Neural cell (in vitro differentiated cells): ENCODE measurements at regions not wholly inside any gene's neighbourhood (a gene's known extent, or its start where the extent isn't known, plus 50 kb on each side); places are given as distances from the start of the nearest gene placed in this dataset.

Experiments
- H2AFZ ChIP-seq: fragments of 200-600, 300-800 bp; sonication (generic), shearing (Covaris generic); 2 replicates; pipeline ENCODE4 v1.6.0; 2014; ENCODE audit warnings: low read depth, mild to moderate bottlenecking, antibody characterized with exemption, low read length, moderate library complexity
- H3F3A ChIP-seq: fragments of 200-600 bp; shearing (Covaris generic); 2 replicates; pipeline ENCODE4 v1.6.1; 2016; ENCODE audit warnings: mild to moderate bottlenecking, moderate library complexity, mixed read lengths, antibody characterized with exemption, low read length; ENCODE audit not compliant: insufficient read depth, poor library complexity, severe bottlenecking
- H3K27ac ChIP-seq: fragments of 200-600, 300-800 bp; sonication (generic), shearing (Covaris generic); 2 replicates; pipeline ENCODE4 v1.5.1; 2014; ENCODE audit warnings: mild to moderate bottlenecking, low read length, moderate library complexity
- H3K27me3 ChIP-seq: fragments of 300-800, 200-600 bp; sonication (generic), shearing (Covaris generic); 2 replicates; pipeline ENCODE4 v1.6.0; 2014; ENCODE audit warnings: mild to moderate bottlenecking, low read depth, low read length, moderate library complexity; ENCODE audit not compliant: insufficient read depth
- H3K36me3 ChIP-seq: fragments of 300-800, 200-600 bp; sonication (generic), shearing (Covaris generic); 2 replicates; pipeline ENCODE4 v1.5.1; 2014; ENCODE audit warnings: mild to moderate bottlenecking, antibody characterized with exemption, low read length, moderate library complexity; ENCODE audit not compliant: insufficient read depth
- H3K4me2 ChIP-seq: fragments of 300-800, 200-600 bp; sonication (generic), shearing (Covaris generic); 2 replicates; pipeline ENCODE4 v1.6.0; 2014; ENCODE audit warnings: mild to moderate bottlenecking, low read length
- H3K4me3 ChIP-seq: fragments of 300-800, 200-600 bp; sonication (generic), shearing (Covaris generic); 2 replicates; pipeline ENCODE4 v1.5.1; 2014; ENCODE audit warnings: mild to moderate bottlenecking, low read length, moderate library complexity
- H3K79me2 ChIP-seq: fragments of 200-600 bp; shearing (Covaris generic); replicated peaks from 2 replicates; pipeline ENCODE4 v1.6.0; 2014; ENCODE audit warnings: mild to moderate bottlenecking, low read length, moderate library complexity; ENCODE audit not compliant: insufficient read depth
- H3K9ac ChIP-seq: fragments of 300-800, 200-600 bp; sonication (generic), shearing (Covaris generic); 2 replicates; pipeline ENCODE4 v1.6.1; 2016; ENCODE audit warnings: mild to moderate bottlenecking, low read length, mixed read lengths
- H3K9me2 ChIP-seq: fragments of 200-600 bp; shearing (Covaris generic); 2 replicates; pipeline ENCODE4 v1.6.1; 2016; ENCODE audit warnings: mild to moderate bottlenecking, low read length, mixed read lengths; ENCODE audit not compliant: insufficient read depth
- H3K9me3 ChIP-seq: fragments of 200-600, 300-800 bp; sonication (generic), shearing (Covaris generic); 2 replicates; pipeline ENCODE4 v1.6.1; 2016; ENCODE audit warnings: mild to moderate bottlenecking, mixed run types, low read length, moderate library complexity, mixed read lengths
- H4K20me1 ChIP-seq: fragments of 200-600 bp; shearing (Covaris generic); 2 replicates; pipeline ENCODE4 v1.6.1; 2016; ENCODE audit warnings: mild to moderate bottlenecking, mixed run types; ENCODE audit not compliant: insufficient read depth
- CTCF ChIP-seq: fragments of 450-650 bp; IDR thresholded peaks from 2 replicates; pipeline ENCODE4 v1.5.1; 2014; ENCODE audit warnings: antibody characterized with exemption, mild to moderate bottlenecking, moderate library complexity; ENCODE audit not compliant: poor library complexity, severe bottlenecking
- EP300 ChIP-seq: fragments of 450-650 bp; conservative IDR thresholded peaks from 2 replicates; pipeline ENCODE4 v1.6.1; 2014; ENCODE audit warnings: antibody characterized with exemption, mild to moderate bottlenecking, moderate library complexity; ENCODE audit not compliant: poor library complexity, severe bottlenecking
- EZH2 ChIP-seq: fragments of 200-600, 300-800 bp; shearing (Covaris generic), sonication (generic); IDR thresholded peaks from 2 replicates; pipeline ENCODE4 v1.6.1; 2014; ENCODE audit warnings: antibody characterized with exemption, low read length, borderline replicate concordance, mild to moderate bottlenecking; ENCODE audit not compliant: insufficient read depth, poor library complexity, severe bottlenecking
- MXI1 ChIP-seq: fragments of 450-650 bp; conservative IDR thresholded peaks from 2 replicates; pipeline ENCODE4 v1.6.1; 2014; ENCODE audit warnings: antibody characterized with exemption, mild to moderate bottlenecking; ENCODE audit not compliant: poor library complexity, severe bottlenecking
- POLR2AphosphoS5 ChIP-seq: IDR thresholded peaks from 2 replicates; pipeline ENCODE4 v1.6.1; 2012
- RAD21 ChIP-seq: fragments of 450-650 bp; conservative IDR thresholded peaks from 2 replicates; pipeline ENCODE4 v1.6.1; 2014; ENCODE audit warnings: antibody characterized with exemption, mild to moderate bottlenecking, moderate library complexity
- REST ChIP-seq: IDR thresholded peaks from 2 replicates; pipeline ENCODE4 v1.6.1; 2012; ENCODE audit warnings: borderline replicate concordance
- SMC3 ChIP-seq: fragments of 450-650 bp; conservative IDR thresholded peaks from 2 replicates; pipeline ENCODE4 v1.6.1; 2014; ENCODE audit warnings: antibody characterized with exemption, mild to moderate bottlenecking, moderate library complexity; ENCODE audit not compliant: poor library complexity
- TAF1 ChIP-seq: IDR thresholded peaks from 2 replicates; pipeline ENCODE4 v1.6.1; 2012; ENCODE audit warnings: low read depth

- Histone ChIP-seq H3K9me3 (no peaks in the 10 kb centered on the region), H3K27ac (no peak overlapping the region), H3F3A (no peaks in the 10 kb centered on the region), H4K20me1 (no peaks in the 10 kb centered on the region), H3K27me3 (no peaks in the 10 kb centered on the region), H3K9me2 (no peaks in the 10 kb centered on the region), H3K4me2 (no peak overlapping the region), H3K9ac (no peak overlapping the region), H3K4me3 (no peak overlapping the region), H3K79me2 (no peaks in the 10 kb centered on the region), H2AFZ (no peak overlapping the region), H3K36me3 (no peaks in the 10 kb centered on the region)
- no peak for TF ChIP-seq RAD21
Measured at GRCh38 chr9:73470766-73471165, 319.1 kb downstream of the ANXA1 start.

GRCh38 chr9:73474002-73474600 lies 322.4 kb downstream of the ANXA1 start:
- no peaks in the 10 kb centered on the region for H3K79me2 ChIP-seq
- no peak overlapping the region for H2AFZ ChIP-seq
- TF ChIP-seq CTCF (no peak), SMC3 (no peak), TAF1 (no peak), POLR2AphosphoS5 (no peak), RAD21 (no peak), MXI1 (no peak), EZH2 (no peak), REST (no peak), EP300 (no peak)
- H3K36me3 ChIP-seq = no peaks in the 10 kb centered on the region
- no peak overlapping the region for H3K27ac ChIP-seq
- H3K9me2 ChIP-seq = no peaks in the 10 kb centered on the region
- H3K27me3 ChIP-seq = no peaks in the 10 kb centered on the region
- no peak overlapping the region for H3K4me2 ChIP-seq
- H3K4me3 ChIP-seq = no peak overlapping the region
- no peaks in the 10 kb centered on the region for H3K9me3 ChIP-seq
- H3F3A ChIP-seq = no peaks in the 10 kb centered on the region
- H4K20me1 ChIP-seq = no peaks in the 10 kb centered on the region
- H3K9ac ChIP-seq = no peak overlapping the region

- Histone ChIP-seq H3K9me3 (no peaks in the 10 kb centered on the region), H3K4me2 (no peak overlapping the region), H3K9ac (no peak overlapping the region), H3K9me2 (no peaks in the 10 kb centered on the region), H2AFZ (no peak overlapping the region), H3K27ac (no peak overlapping the region), H3K27me3 (no peaks in the 10 kb centered on the region), H3K79me2 (no peaks in the 10 kb centered on the region), H4K20me1 (no peaks in the 10 kb centered on the region), H3K36me3 (no peaks in the 10 kb centered on the region), H3K4me3 (no peak overlapping the region), H3F3A (no peaks in the 10 kb centered on the region)
- TF ChIP-seq RAD21 = no peak
- TF ChIP-seq MXI1 = no peak
- TF ChIP-seq CTCF = no peak
- no peak for TF ChIP-seq POLR2AphosphoS5
- TF ChIP-seq SMC3 = no peak
- TF ChIP-seq EZH2 = no peak
Measured at GRCh38 chr9:73474625-73475024, 323.0 kb downstream of the ANXA1 start.
